Stimulated activated naive CD8-positive, alpha-beta T cell treated with anti-CD3 and anti-CD28 coated beads, Interleukin-15, Interleukin-2, amounts not matched to agents 100 U/mL and 50 U/mL, for 24 hours (primary cell): ENCODE measurements at regions not wholly inside any gene's neighbourhood (a gene's known extent, or its start where the extent isn't known, plus 50 kb on each side); places are given as distances from the start of the nearest gene placed in this dataset.
A peak's percentile ranks its signal among the peaks of the same experiment; 100 is the strongest.

ENCODE experiments used
- ATAC-seq: fragments of 150-1000 bp; cut with Tn5 transposase; one replicate; pipeline ENCODE4 v1.10.0; 2021
- DNase-seq: peaks from one replicate; pipeline ENCODE4 v3.0.0; 2021

DNA sequence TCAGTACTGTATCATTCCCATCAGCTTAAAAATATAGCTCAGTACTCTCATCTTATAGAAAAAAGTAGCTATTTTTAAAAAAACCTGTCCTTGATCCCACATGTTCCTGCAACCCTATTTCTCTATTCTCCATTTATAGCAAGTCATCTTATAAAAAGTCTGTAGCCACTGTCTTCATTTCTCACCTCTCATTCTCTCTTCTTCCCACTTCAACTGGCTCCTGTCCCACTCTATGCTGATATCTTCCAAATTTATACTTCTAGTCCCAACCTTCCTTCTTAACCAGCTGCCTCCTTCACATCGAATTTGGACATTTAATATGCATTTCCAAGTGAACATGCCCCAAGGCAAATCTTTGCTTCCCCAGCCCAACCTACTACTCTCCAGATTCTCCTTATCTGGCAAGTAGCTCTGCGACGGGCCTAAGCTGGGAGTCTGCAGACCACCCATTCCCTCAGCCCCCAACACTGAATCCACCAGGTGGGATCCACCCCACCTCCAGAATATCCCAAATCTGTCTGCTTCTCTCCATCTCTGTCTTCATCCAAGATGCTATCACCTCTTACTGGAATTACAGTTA is 52.0 kb upstream of the TANC2 start:
- ATAC-seq (no peak), DNase-seq (no peak)

DNA sequence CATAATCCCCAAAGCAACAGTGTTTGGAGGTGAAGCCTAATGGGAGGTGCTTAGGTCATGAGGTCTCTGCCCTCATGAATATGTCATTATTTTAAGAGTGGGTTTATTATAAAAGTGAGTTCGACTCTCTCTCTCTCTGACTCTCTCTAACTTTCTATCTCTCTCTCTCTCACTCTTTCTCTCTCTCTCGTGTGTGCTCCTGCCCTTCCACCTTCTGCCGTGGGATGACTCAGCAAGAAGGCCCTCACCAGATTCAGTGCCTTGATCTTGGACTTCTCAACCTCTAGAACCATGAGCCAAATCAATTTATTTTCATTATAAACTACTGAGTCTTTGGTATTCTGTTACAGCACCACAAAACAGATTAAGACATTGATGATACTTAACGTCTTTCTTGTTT is 53.7 kb upstream of the TANC2 start:
- no peak for DNase-seq
- ATAC-seq: no peak

- ATAC-seq (no peak), DNase-seq (no peak)
These were observed 54.9 kb upstream of the TANC2 start for GRCh38 chr17:62911114-62911513.

GRCh38 chr17:62910277-62910676 is 55.8 kb upstream of the TANC2 start:
- ATAC-seq (no peak), DNase-seq (no peak)

GRCh38 chr17:62907961-62908360 is 58.1 kb upstream of the TANC2 start:
- no peak for ATAC-seq
- DNase-seq: no peak

DNA sequence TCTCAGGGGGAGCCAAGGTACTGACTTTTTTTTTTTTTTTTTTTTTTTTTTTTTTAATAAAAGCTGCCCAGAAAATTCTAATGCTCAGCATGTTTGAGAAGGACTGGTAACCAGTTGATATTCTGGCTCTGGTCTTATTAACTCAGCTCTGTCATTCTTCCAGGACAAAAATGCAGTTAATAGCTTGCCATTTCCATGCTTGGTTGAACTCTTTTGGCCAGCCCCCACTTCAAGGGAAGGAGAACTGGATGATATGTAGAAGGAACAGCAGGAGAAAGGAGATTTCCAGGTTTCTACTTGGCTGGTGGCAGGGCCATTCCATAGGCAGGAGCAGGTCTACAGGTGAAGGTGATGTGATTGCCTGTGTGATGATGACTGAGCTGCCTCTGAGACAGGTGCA is 59.2 kb upstream of the TANC2 start:
- DNase-seq (no peak), ATAC-seq (no peak)

- ATAC-seq (no peak), DNase-seq (no peak)
These were observed 60.8 kb upstream of the TANC2 start for GRCh38 chr17:62905233-62905632.

GRCh38 chr17:62902531-62903220 is 63.4 kb upstream of the TANC2 start:
- no peak for DNase-seq

GRCh38 chr17:62901544-62901943 is 64.5 kb upstream of the TANC2 start:
- DNase-seq (no peak), ATAC-seq (no peak)

More at GRCh38 chr17:62902531-62903220, 63.4 kb upstream of the TANC2 start:
- ATAC-seq: no peak

DNA sequence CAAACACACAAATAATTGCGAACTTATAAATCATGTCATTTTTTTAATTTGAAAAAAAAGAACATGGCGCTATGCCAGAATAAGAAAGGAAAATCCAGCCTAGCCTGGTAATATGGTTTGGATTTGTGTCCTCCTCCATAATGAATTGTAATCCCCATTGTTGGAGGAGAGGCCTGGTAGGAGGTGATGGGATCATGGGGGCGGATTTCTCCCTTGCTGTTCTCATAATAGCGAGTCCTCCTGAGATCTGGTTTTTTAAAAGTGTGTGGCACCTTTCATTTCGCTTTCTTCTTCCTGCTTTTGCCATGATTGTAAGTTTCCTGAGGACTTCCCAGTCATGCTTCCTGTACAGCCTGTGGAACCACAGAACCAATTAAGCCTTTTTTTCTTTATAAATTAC is 65.9 kb upstream of the TANC2 start:
- no peak for ATAC-seq
- DNase-seq: no peak

DNA sequence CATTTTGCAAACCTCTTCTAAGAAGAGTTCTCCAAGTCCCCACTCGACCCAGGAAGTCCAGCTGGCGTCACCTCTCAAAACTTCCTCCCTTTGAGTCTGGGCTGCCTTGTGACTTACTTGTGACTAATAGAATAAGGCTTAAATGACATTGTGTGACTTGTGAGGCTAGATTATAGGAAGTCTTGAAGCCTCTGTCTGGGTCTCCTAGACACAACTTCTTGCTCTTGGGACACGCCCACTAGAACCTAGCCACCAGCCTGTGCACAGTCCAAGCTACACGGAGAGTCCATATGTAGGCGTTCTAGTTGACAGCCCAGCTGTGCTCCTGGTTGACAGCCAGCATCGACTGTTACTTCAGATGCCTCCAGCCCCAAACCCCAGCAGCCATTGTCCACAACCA is 66.7 kb upstream of the TANC2 start:
- DNase-seq (no peak), ATAC-seq (no peak)

DNA sequence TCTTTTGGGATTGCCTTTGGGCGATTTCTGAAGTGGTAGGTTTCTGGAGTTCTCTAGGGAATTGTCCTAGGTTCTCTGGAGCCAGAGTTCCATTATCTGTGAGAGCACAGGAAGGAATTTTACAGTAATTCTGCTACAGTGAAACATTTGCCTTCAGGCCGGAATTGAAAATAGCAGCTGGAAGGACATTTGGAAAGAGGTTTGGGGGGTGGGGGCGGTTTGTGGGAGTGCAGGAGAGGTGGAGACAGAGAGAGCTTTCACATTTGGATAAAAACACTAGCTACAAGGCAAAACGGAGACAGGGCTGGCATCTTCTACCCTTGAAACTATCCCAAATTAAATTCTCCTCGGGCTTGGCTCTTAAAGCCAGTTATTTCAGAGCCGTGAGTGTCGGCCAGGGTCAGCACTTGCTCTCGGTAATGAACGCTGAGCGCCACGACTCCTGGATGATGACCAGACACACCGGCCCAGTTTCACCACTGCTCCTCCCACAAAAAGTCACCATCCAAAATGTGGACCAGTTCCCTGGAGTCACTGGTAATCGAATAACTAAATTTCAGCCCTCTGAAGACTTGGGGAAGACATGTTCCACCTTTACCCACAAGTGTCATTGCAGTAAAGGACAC is 67.7 kb upstream of the TANC2 start:
- no peak for DNase-seq
- no peak for ATAC-seq

DNA sequence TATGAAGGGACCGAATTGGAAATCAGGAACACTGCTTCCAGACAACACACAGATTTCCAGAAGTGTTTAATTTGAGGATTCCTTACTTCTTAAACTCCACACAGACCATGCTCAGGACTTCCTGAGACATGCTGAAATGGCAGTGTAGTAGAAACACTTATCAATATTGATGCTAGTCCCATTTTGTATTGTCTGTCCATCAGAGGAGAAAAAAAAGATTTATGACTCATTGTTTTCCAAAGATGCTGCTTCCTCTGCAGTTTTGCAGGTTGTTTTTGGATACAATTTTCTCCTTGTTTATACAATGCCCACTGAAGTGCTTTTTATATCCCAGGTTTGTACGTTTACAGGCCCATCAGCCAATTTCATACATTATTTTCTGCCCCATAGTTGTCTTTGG is 68.3 kb upstream of the TANC2 start:
- ATAC-seq (no peak), DNase-seq (no peak)

DNA sequence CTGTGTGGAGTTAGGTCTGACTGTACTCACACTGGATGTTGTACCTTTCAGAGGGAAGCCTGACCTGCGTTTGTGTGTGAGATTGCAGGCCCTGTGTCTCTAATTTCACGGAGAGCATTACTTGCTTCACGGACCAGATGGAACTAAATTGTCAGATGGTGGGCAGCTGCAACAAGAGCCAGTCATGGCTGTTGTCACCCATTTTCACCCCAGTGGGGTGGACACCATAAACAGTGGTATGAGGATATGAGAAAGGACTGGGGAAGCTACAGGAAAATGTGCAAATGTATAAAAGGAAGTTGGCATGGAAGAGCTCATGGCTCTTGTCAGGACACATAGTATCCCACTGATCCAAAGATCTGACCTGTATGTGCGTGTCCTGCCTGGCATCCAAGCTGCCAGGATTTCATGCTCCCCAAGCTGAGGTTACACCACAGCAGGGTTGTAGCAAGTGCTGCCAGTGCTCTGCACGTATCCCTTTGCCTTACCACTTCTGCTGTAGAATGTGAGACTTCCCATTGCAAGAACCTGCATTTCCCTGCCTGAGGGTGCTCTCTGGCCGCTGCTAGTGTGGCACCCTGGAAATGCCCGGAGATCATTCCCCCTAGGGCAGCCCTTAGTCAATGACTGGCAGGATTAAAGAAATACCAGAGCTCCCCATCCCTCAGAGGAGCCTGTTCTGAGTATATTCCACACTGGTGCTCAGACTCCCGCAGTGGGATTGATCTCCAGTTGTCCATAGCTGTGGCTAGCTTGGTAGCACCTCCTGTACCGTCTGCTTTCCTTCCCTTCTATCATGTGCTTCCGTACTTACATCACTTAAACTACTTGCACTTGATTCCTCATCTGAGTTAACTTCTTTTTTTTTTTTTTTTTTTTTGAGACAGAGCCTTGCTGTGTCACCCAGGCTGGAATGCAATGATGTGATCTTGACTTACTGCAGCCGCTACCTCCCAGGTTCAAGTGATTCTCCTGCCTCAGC is 70.4 kb upstream of the TANC2 start:
- DNase-seq (no peak), ATAC-seq (no peak)

DNA sequence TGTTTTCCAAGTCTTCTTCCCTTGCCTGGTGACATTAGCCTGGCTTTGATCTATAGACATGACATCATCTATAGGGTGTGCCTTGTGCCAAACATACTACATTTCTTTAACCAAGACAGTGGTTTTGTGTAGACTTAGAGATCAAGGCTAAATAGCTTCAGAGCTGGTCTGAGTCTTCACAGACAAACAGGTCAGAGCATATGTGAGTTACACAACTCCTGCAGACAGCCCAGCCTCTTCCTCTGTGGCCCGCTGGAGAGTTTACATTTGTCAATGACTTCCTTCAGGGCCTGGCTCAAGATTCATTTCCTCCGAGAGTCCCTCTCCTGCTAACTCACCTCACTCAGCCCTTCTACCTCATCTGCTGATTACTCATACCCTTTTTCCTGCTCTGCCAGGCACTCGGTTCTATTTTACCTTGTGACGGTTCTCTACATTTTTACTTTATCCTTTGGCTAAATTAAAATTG is 73.1 kb upstream of the TANC2 start:
- ATAC-seq (peak; percentile 81), DNase-seq (peak; percentile 11)

- ATAC-seq (no peak), DNase-seq (no peak)
These were observed 73.9 kb upstream of the TANC2 start for GRCh38 chr17:62892061-62892675.

DNA sequence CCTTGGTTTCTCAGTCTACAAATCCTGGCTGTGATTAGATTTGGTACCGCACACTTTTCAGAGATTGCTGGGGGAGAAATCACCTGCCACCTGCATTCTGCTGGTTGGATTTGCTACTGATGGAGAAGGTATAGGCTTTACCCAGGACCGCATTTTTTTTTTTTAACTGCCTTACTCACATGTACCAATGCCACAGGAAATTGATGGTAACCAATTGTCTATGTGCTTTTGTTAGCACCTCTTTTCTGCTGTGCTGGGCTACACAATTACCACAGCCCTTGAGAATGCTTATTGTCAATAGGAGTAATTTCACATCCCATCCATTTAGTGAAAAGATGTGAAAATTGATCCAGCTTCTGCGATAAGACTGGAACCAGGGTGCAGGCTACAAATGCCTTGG is 74.4 kb upstream of the TANC2 start:
- DNase-seq (no peak), ATAC-seq (no peak)

DNA sequence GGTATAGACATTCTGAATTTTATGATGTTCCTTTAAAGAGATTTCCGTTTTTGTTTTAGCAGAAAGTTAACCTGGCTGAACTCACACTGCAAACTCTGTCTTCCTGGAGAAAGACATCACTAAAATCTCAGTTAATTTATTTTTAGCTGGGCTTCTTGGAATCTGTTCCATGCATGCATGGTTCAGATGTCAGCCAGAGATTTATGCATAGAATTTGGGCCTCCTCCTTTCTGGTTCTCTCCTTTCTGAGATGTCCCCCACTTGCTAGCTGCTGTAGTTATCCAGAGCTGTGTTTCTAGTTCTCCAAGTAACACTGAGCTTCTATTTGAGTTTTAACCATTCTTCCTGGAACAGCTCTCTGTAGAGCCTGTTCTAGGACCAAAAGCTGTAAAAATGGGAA is 77.3 kb upstream of the TANC2 start:
- no peak for DNase-seq
- ATAC-seq: no peak

GRCh38 chr17:62888148-62888547 is 77.9 kb upstream of the TANC2 start:
- DNase-seq (no peak), ATAC-seq (no peak)

GRCh38 chr17:62887437-62887836 is 78.6 kb upstream of the TANC2 start:
- ATAC-seq: no peak
- no peak for DNase-seq

GRCh38 chr17:62884781-62885180 is 76.7 kb upstream of the MARCHF10 start:
- no peak for ATAC-seq

DNA sequence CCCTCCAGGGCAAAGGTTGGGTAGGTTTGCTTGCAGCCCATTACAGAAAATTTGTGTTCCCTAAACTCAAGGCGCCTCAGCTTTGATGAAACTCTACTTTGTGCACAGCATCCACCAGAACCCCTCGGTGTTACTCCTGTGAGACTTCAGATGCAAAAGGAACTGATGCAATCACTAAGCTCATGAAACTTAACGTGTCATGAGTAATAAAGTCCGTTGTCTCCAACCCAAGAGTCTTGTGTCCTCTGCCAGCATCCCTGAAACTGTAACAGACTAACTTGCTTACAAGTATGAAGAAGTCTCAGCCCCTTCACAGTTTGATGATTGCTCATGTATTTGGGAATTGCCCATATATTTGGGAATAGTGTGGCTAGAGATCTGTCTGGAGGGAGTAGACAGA is 74.8 kb upstream of the MARCHF10 start:
- ATAC-seq (no peak), DNase-seq (no peak)

More at GRCh38 chr17:62884781-62885180, 76.7 kb upstream of the MARCHF10 start:
- DNase-seq: no peak
